ENCODE measurements at regions not wholly inside any gene's neighbourhood (a gene's known extent, or its start where the extent isn't known, plus 50 kb on each side); places are given as distances from the start of the nearest gene placed in this dataset.

DNA sequence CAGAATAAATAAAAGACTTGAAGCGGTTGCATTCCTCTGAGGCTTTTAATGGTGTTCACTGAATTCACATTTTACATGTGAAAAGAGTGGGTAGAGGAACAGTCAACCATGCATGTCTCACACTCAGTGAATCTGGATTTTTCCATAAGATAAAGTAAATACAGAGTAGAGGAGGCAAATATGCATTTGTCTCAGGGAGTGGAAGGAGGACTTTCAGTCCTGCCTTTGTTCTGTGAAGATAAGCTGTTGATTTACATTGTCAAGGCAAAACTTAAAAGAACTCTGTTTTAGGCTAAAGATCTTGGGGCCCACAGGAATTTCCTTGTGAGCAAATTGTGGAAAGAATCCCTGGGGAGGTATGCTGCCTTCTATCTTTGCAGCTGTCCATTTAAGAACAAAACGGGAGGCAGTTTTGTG is 825.3 kb upstream of the MBL2 start:
- H3K36me3 ChIP-seq: no peaks in the 10 kb centered on the region
- TF ChIP-seq POLR2AphosphoS5 (IDR thresholded peaks at IDR 0.05): no peak
- TF ChIP-seq, protein P1, sequence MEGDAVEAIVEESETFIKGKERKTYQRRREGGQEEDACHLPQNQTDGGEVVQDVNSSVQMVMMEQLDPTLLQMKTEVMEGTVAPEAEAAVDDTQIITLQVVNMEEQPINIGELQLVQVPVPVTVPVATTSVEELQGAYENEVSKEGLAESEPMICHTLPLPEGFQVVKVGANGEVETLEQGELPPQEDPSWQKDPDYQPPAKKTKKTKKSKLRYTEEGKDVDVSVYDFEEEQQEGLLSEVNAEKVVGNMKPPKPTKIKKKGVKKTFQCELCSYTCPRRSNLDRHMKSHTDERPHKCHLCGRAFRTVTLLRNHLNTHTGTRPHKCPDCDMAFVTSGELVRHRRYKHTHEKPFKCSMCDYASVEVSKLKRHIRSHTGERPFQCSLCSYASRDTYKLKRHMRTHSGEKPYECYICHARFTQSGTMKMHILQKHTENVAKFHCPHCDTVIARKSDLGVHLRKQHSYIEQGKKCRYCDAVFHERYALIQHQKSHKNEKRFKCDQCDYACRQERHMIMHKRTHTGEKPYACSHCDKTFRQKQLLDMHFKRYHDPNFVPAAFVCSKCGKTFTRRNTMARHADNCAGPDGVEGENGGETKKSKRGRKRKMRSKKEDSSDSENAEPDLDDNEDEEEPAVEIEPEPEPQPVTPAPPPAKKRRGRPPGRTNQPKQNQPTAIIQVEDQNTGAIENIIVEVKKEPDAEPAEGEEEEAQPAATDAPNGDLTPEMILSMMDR (IDR thresholded peaks at IDR 0.05): no peak
- no peak for TF ChIP-seq POLR2A (IDR thresholded peaks at IDR 0.05)
- TF ChIP-seq EP300 (IDR thresholded peaks at IDR 0.05): no peak
- WGBS, 2 donors (ENCODE audit: low coverage in 1 of 2): 66 to 90% methylated on average over 2 of the region's 2 CpGs
- no peak overlapping the region for H3K4me3 ChIP-seq
- ATAC-seq: no peak
- H3K4me1 ChIP-seq: no peaks in the 10 kb centered on the region
- no peaks in the 10 kb centered on the region for H3K9me3 ChIP-seq
- H3K27me3 ChIP-seq: peaks cover 14% of the 10 kb centered on the region
- H3K27ac ChIP-seq: no peak overlapping the region

DNA sequence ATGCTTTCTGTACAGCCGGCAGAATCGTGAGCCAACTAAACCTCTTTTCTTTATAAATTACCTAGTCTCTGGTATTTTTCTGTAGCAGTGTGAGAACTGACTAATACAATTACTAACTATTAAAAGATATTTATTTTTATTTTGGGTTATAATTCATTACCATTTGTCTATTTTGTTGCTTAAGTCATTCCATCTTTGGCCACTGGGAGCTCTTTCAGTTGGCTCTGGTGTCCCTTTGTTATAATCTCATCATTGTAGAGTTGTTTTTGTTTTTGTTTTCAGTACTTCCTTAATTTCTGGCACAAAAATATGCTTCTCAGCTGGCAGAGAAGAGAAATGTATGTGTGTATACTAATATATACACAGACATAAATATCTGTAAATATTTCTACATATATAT is 807.9 kb upstream of the MBL2 start:
- 85 to 92% methylated on average over 2 of the region's 2 CpGs for WGBS, 2 donors (ENCODE audit: low coverage in 1 of 2)
- Histone ChIP-seq H3K36me3 (no peaks in the 10 kb centered on the region), H3K4me1 (no peaks in the 10 kb centered on the region)

DNA sequence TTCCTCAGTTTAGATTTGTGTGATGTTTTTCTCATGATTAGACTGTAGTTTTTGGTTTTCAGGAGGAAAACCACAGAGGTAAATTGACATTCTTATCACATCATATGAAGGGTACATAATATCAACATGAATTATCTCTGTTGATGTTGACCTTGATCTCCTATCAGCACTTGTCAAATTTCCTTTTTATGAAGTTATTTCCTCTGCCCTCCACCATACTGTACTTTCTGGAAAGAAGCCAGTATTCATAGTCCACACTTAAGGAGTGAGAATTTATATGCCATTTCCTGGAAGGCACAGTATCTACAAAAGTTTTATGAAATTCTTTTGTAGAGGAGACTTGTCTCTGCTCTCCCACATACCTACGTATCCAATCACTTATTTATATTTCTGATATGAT is 807.2 kb upstream of the MBL2 start:
- H3K36me3 ChIP-seq: no peaks in the 10 kb centered on the region
- WGBS, 2 donors (ENCODE audit: low coverage in 1 of 2): 40 to 67% methylated on average over 1 of the region's 1 CpG
- no peak for ATAC-seq

More for the DNA sequence above, 807.9 kb upstream of the MBL2 start:
- Histone ChIP-seq H3K27ac (no peak overlapping the region), H3K4me3 (no peak overlapping the region), H3K9me3 (no peaks in the 10 kb centered on the region), H3K27me3 (no peaks in the 10 kb centered on the region)
- ATAC-seq: no peak
- TF ChIP-seq POLR2AphosphoS5 (IDR thresholded peaks at IDR 0.05) (no peak), EP300 (IDR thresholded peaks at IDR 0.05) (no peak), POLR2A (IDR thresholded peaks at IDR 0.05) (no peak)
- TF ChIP-seq, protein P1 (IDR thresholded peaks at IDR 0.05): no peak

DNA sequence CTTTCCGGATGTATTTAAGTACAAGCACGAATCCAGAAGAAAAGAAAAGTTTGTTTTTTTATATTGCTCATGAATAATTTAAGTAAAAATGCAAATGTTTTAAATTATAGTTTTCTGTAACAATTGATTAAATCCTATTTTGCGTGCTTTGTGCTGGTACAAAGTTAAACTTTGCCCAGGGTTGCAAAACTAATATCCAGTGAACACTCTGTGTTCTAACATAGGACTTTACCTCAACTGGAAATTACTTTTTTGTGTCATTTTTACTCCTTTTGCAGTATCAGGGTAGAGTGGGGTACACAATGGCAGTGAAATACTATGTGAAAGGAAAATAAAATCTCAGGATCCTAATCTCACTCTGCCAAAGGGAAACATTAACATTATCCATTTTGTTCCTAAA is 801.4 kb upstream of the MBL2 start:
- H3K36me3 ChIP-seq: no peaks in the 10 kb centered on the region
- TF ChIP-seq POLR2AphosphoS5 (IDR thresholded peaks at IDR 0.05): no peak
- no peak for TF ChIP-seq EP300 (IDR thresholded peaks at IDR 0.05)
- TF ChIP-seq POLR2A (IDR thresholded peaks at IDR 0.05): no peak
- TF ChIP-seq, protein P1 (IDR thresholded peaks at IDR 0.05): no peak
- no peaks in the 10 kb centered on the region for H3K4me1 ChIP-seq
- no peak overlapping the region for H3K4me3 ChIP-seq
- no peak overlapping the region for H3K27ac ChIP-seq
- no peak for ATAC-seq
- WGBS, 2 donors (ENCODE audit: low coverage in 1 of 2): 60 to 78% methylated on average over 3 of the region's 3 CpGs
- no peaks in the 10 kb centered on the region for H3K9me3 ChIP-seq
- no peaks in the 10 kb centered on the region for H3K27me3 ChIP-seq

More for the DNA sequence above, 807.2 kb upstream of the MBL2 start:
- no peak overlapping the region for H3K4me3 ChIP-seq
- no peak overlapping the region for H3K27ac ChIP-seq
- TF ChIP-seq POLR2A (IDR thresholded peaks at IDR 0.05) (no peak), EP300 (IDR thresholded peaks at IDR 0.05) (no peak), POLR2AphosphoS5 (IDR thresholded peaks at IDR 0.05) (no peak)
- TF ChIP-seq, protein P1 (IDR thresholded peaks at IDR 0.05): no peak
- H3K27me3 ChIP-seq: no peaks in the 10 kb centered on the region
- no peaks in the 10 kb centered on the region for H3K9me3 ChIP-seq
- no peaks in the 10 kb centered on the region for H3K4me1 ChIP-seq

DNA sequence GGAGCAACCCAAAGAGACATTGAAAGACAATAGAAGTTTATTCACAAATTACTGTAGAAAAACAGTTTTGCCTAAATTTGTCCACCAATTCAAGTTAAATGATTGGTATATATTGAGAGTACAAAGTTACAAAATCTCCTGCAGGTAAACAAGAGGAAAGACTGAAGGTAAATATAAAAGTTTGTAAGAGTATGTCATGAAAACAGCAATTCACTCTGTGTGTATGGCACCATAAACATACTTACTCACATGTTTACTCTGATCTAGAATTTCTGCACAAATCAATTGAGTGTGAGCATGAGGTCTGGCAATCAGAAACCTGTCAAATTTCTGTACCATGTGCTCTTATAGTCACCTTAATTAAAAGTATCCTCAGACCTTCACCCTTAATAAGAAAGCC is 800.9 kb upstream of the MBL2 start:
- no peak for ATAC-seq
- no peak overlapping the region for H3K4me3 ChIP-seq
- H3K36me3 ChIP-seq: no peaks in the 10 kb centered on the region
- no peak overlapping the region for H3K27ac ChIP-seq
- H3K9me3 ChIP-seq: no peaks in the 10 kb centered on the region
- TF ChIP-seq EP300 (IDR thresholded peaks at IDR 0.05) (no peak), POLR2AphosphoS5 (IDR thresholded peaks at IDR 0.05) (no peak), POLR2A (IDR thresholded peaks at IDR 0.05) (no peak)
- TF ChIP-seq, protein P1 (IDR thresholded peaks at IDR 0.05): no peak
- no peaks in the 10 kb centered on the region for H3K27me3 ChIP-seq
- no peaks in the 10 kb centered on the region for H3K4me1 ChIP-seq

Data from gastroesophageal sphincter (tissue), 4 donors.